Brain pericyte (primary cell): ENCODE measurements at regions not wholly inside any gene's neighbourhood (a gene's known extent, or its start where the extent isn't known, plus 50 kb on each side); places are given as distances from the start of the nearest gene placed in this dataset.
"Not testable (repeated sequence)": the region's sequence is repeated elsewhere in the genome, so short reads cannot be mapped to it uniquely, and the experiment has no call there.

ENCODE experiments used
- DNase-seq: peaks from one replicate; pipeline ENCODE4 v3.0.0-alpha.2; 2012; ENCODE audit warnings: low read depth, low spot score

DNA sequence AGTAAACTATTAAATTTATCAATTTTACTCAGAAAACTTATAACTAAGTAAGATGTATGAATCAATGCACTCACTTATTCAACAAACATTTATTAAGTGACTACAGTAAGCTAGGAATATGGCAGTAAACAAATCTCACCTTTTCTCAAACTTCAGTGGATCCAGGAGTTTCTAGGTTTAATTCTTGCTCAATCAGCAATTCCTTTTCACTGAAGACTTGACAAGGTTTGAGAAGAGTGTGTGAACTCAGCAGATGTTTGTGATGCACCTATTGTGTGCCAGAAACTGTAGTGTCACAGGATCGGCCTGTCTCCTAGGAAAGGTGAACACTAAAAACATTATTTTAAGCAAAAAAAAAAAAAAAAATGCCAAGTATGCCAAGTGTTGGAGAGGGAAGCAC, 167.8 kb downstream of the ALG10 start:
- DNase-seq = no peak

DNA sequence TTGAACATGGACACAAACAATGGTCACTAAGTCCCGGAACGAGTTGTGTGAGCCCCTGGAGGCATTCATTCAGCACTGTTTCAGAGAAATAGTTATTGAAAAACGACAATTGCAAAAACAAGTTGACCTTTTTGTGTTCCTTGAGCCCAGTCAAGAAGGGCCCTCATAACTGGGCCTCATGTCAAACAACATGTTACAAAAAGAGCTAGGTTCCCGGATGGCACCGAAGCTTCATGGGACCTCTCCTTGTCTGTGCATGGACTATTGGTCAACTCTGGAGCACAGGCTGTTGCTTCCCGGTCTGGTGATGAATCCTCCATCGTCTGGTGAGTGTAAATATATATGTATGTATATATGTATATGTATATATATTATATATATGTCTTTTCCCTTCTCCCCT, 176.6 kb downstream of the ALG10 start:
- no peak for DNase-seq

DNA sequence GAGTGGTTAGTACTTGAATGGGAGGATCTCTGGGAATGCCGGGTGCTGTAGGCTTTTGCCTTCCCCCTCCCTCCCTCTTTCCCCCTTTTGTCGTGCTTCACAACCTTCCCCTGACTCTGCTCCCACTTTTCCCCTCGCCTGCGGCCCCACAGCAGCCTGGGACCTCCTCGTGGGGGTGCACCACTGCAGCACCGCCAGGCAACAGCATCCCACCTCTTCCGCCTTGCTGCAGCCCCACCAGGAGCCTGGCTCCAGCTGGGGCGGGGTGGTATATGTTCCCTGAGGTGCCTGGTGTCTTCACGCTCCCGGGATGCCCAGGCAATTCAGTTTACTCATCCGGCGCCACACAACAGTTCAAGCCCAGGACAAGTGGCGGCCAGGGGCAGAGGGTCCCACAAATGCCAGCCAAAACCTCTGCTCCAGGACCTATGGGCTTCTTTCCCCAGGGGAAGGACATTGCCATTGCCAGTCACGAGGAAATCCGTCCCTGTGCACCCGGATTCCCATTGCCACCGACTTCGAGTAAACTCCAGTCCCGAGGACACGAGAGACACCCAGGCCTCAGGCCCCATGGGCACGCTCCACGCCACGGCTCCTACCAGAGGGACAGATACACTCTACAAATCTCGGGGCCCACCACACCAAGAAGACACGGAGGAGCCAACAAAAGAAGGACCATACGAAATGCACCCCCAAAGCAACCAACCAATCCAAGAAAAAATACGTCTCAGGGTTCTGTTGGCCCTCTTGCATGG, 181.7 kb downstream of the ALG10 start:
- DNase-seq = no peak

DNA sequence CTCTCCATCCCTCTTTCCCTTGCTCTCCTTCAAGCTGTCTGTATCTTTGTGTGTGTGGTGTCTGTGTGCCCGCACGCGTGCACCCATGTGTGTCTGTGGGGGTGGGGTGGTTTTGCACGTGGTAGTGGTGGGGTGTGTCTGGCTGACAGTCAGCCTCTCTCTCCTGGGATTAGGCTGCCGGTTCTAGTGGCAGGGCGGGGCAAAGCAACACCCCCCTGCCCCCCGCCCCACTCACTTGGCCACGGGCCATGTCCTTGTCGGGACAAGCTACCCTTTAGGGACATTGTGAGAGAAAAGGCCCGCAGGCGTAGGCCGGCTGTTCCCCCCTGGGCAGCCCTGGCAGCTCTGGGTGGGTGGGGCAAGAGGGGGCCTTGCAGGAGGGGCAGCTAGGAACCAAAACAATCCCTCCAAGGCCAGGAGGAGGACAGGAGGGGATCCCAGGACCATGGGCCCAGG, 182.6 kb downstream of the ALG10 start:
- no peak for DNase-seq

DNA sequence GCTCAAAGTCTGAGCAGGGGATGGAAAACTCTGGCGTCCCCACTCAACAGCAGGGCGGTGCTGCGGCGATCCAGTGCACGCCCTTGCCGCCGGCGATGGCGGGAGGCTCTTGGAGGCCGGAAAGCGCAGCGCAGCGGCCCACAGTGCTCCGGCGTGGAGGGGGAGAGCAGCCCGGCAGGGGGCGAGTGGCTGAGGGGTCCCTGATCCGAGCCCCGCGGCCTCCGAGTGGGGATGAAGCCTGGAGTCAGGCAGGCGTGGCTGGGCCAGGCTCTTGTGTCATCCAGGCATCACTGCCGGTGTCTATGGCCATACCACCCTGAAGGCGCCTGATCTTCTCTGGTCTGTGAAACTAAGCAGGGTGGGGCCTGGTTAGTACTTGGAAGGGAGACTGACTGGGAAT, 183.1 kb downstream of the ALG10 start:
- no peak for DNase-seq

DNA sequence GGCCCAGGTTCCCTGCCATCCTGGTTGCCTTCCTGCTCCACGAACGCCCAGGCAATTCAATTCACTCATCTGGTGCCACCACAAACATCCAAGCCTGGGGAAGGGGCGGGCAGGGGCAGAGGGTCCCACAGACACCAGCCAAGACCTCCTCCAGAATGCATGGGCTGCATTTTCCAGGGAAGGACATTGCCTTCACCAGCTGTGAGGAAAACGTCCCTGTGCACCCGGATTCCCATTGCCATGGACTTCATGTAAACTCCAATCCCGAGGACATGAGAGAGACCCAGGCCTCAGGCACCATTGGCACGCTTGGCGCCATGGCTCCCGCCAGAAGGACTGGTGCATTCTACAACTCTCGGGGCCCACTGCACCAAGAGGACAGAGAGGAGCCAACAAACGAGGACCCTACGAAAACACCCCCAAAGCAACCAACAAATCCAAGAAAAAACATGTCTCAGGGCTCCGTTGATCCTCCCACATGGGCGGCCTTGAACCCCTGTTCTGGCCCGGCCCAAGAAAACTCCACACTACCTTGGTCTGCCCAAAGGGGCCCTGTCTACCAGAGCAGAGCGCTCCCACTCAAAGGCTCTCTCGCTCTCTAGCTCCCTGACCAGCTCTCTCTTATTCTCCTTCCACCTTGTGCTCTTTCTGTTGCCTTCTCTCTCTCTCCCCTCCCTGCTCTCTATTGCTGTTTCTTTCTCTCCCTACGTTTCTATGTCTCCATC, 183.9 kb downstream of the ALG10 start:
- no peak for DNase-seq

DNA sequence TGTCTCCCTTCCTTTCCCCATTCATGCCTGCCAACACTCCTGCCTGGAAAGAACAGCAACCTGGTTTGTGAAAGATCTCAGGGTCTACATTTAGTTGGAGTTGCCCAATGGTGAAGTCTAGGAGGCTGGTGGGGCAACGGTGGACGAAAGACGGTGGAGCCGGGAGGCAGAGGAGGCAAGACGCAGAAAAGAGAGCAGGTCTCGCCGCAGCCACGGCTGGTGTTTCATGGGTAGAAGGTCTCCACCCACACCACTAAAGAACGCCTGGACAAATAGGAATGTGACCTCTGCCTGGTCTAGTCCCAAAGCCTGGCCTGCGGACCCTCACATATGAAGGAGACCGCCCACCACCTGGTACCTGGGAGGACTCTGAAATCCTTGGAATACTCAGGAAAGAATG, 185.6 kb downstream of the ALG10 start:
- DNase-seq = no peak

DNA sequence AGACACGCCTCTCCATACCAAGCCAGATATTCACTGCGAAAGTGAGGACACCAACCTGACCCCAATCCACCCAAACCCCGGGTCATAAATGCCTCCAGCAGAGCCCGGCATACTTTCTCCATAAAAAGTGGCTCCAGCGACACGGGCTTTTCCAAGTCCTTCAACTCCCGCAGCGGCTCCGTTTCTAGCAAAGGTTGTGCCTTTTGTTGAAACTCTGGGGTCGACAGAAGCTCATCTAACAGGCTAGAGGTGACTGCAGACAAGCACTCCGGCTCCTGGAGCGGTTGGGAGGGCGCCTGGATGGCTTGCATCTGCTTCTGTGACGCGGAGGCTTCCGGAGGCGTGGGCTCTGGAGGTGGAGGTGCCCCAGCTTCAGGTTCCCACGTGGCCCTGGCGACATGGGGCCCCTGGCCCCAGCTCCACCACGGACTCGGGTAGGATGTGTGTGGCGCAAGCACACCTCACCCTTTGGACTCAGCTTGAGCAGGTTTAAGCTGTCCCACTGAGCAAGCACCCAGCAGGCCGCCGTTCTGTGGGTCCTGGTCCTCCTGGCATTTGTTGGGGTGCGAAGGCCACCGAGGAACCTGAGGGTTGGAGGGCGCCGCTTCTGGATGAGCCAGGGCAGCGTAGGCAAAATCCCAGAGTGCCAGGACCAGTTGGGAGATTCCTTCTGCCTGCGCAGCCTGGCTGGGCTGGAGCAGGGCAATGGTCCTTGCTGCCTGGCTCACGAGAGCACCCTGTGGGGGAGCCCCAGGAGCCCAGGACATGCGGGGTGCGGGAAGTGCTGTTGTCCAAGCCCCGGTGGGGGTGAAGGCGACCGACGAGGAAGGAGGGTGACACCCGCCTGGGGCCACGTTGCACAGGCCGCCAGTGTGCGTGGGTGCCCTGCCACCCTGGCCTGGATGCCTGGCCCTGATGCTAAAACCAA, 186.3 kb downstream of the ALG10 start:
- DNase-seq = no peak

DNA sequence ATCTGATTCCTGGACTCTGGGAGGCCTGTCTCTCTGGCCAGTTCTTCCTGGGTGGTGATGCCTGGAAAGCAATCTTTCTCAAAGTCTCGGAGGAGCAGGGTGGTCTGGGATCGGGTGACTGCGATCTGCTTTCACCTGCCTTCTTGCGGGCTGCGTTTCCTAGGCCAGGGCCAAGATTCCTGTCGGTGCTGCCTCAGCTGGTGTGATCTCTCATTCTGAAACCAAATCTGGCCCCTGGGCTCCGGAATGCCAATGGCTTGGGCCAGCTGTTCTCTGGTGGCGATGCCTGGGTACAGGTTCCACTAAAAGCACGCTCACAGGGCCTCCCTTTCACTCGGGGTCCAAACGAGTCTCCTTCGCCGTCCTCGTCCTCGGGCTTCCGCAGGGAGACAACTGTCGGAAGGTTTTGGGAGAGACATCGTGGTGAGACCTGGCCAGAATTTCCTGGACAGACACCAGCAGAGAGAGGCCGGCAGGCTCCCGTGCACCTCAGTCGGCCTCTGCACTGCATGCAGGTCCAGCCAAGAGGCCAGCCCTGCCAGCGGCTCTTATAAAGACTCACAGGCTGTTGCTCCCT, 187.1 kb downstream of the ALG10 start:
- no peak for DNase-seq

DNA sequence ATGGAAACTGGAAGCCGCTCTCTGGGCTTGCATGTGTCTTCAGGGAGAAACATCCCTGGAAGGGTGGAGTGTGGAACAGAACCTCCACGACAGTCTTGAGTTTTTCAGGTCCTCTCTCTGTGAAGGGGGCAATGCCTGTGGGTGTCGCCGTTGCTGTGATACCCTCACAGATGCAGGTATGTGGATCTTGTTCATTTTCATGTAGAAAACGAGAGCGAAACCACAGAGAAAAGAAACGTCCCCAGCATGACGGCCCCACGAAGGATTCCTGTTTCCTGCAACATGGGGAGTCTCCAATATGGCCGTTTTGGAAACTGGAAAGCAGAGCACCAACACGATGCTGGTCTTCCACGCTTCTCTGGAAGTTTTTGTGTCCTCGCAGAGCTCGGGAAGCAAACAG, 187.9 kb downstream of the ALG10 start:
- DNase-seq = no peak

DNA sequence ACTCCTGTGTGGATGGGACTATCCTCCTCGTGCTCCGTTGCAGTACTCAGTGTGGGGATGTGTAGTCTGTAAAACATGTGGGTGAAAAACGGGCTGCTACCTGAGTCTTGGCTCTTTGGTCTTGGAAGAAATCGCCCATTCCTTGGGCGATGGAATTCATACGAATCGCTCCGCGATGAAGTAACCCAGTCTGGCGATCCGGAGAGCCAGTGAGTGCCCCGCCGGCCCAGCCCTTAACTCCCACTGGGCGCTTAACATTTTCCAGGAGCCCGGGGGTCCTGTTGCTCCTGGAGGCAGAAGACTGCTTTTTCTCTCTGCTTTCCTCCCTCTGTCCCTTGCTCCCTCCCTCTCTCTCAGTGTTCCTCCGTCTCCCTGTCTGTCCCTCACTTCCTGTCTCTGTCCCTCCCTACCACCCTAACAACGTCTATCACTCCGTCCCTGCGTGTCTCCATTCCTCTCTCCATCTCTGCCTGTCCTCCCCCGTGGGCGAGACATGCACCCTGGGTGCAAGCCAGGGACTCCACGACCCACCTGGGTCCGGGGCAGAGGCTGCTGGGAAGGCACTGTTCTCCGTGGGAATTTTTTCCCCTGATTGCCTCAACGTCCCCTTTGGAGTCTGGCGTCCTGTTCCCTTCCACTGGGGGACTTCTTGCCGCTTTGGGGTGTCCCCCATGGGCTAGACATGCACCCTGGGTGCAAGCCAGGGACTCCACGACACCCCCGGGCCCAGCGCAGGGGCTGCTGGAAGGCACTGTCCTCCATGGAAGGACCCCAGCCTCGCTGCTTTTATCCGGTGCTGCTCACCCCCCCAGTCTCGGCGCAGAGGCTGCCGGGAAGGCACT, 188.6 kb downstream of the ALG10 start:
- DNase-seq = no peak

DNA sequence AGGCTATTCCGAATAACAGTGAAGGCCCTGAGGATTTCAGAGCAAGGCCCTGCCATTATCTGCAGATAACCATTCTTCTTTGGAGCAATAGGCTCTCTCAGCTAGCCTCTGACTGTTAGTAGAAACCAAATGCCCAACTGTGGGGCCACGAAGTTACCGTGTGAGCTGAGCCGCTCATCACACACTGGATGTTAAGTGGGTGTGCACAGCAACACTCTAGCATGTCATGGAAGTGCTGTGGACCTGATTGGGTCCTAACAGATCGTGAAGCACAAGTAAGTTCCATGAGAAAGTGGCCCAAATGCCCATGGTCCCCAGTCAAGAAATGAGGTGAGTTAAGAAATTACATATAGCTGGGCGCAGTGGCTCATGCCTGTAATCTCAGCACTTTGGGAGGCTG, 190.4 kb downstream of the ALG10 start:
- no peak for DNase-seq

DNA sequence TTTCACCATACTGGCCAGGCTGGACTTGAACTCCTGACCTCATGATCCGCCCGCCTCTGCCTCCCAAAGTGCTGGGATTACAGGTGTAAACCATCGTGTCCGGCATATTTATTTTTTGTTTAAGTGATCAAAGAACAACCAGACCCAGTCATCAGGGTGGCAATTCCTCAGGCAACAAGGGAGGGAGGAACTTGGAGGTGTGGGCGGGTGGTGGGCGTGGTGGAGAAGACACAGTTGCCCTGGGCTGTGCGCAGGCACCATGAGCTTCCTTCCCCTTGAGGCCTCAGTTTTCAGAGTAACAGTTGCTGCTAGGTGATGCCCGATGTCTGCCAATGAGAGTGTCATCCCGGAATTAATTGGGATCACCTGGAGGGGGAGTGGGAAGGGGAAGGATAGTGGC, 191.7 kb downstream of the ALG10 start:
- DNase-seq = no peak

DNA sequence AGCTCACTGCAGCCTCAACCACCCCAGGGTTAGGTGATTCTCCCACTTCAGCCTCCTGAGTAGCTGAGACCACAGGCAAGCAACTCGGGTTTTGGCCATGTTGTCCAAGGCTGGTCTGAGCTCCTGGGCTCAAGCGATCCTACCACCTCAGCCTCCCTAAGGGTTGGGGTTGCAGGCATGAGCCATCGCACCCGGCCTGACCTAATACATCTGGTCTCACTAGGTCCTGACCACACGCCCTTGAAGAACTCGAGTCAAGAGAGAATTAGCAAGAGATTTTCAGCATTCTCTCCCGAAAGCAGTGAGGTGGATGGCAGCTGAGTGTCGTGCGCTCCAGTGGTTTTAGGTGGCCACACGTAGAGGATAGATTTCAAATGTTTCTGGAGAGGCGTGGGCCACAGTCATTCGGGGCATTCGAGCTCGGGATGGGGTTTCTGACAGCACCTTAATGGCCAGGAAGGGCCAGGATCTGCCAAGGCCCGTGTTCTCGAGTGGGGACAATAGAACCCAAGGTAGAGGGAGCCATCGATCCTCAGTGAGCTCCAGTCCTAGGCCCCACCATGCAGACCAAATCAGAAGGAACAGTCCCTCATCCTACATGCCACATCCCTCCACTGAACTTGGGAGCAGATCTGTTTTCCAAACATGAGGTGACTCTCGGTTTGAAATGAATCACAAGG, 193.1 kb downstream of the ALG10 start:
- no peak for DNase-seq

DNA sequence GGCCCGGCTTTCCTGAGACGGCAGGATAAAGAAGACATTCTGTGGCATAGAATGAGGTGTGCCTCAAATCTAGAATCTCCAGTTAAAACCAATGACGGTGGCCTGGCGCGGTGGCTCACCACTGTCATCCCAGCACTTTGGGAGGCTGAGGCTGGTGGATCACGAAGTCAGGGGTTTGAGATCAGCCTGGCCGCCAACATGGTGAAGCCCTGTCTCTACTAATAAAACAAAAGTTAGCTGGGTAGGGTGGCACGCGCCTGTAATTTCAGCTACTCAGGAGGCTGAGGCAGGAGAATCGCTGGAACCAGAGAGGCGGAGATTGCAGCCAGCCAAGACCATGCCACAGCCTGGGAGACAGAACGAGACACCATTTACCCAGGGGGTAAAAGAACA, 193.6 kb downstream of the ALG10 start:
- no peak for DNase-seq

DNA sequence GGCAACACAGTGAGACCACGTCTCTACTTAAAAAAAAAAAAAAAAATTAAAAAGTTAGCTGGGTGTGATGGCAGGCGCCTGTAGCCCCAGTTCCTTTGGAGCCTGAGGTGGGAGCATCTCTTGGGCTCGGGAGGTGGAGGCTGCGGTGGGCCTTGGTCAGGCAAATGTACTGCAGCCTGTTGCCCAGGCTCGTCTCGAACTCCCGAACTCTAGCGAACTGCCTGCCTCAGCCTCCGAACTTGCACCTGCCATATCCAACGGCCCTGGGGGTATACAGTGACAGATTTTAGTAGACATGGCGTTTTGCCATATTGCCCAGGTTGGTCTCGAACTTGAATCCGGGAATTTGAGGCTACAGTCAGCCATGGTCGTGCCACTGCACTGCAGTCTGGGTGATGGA, 195.4 kb downstream of the ALG10 start:
- no peak for DNase-seq

DNA sequence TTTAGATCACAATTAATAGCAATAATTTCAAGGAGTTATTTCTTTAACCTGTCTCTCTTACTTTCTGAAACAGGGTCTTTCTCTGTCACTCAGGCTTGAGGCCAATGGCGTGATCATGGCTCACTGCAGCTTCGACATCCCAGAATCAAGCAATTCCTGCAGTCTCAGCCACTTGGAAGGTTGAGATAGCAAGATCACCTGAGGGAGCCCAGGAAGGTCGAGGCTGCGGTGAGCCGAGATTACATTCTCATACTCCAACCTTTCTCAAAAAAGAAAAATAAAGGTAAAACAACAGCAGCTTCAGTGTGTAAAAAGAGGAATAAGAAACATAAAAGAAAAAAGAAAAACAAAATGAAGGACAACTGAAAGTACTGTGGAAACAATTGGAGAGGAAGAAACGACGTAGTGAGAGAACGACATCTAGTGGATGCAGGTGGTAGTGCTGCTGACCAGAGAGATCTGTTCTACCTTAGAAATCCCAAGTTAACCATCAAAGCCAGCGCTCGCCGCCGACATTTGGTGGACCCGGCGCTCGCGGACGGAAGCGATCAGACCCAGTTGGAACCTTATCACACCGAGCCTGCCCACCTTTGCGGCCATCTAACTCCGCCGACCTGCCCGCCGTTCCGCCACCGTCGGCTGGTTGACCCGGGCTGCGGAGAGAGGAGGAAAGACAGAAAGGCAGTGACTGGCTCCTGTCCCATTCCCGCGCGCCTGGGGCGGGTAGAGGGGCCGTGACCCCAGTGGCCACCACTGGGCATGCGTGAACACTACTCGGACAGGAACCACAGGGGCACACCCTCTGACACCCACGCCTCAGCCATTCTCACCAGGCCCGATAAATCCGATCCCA, 196.1 kb downstream of the ALG10 start:
- DNase-seq = no peak

DNA sequence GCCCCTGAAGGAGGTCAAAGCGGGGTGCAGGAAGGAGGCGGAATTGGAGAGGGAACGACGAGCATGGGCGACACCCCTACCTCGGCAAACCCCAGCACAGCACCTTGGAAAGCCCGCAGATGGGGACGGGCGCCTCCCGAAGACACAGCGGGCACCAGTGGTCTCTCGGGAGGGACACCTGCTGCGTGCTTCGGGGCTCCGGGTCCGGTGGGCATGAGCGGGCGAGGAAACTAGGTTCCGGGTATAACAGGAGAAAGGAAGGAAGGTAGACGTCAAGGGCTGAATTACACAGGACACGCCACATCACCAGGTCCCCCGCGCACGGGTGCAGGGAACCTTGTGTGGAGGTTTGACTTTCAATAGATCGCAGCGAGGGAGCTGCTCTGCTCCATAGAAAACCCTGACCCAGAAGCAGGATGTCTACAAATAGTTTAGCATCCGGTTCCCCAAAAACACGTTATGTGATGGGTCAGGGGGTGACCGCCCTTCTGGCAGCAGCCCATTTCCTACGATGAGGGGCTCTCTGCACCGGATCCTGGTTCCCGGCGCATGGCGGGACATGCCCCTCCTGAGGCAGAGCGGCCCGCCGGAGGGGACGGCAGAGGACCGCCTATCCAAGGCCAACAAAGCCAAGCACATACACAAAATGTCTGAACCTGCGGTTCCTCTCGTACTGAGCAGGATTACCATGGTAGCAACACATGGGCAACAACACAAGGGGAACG, 196.9 kb downstream of the ALG10 start:
- no peak for DNase-seq

DNA sequence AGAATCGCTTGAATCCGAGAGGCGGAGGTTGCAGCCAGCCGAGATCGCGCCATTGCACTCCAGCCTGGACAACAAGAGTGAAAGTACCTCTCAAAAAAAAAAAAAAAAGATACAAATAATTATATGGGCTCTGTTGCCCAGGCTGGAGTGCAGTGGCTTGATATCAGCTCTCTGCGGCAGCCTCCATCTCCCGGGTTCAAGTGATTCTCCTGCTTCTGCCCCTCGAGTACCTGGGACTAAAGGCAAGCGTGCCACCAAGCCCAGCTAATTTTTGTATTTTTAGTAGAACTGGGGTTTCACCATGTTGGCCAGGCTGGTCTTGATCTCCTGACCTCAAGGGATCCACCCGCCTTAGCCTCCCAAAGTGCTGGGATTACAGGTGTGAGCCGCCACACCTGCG, 197.8 kb downstream of the ALG10 start:
- not testable (repeated sequence) for DNase-seq
